ENCODE measurements at regions not wholly inside any gene's neighbourhood (a gene's known extent, or its start where the extent isn't known, plus 50 kb on each side); places are given as distances from the start of the nearest gene placed in this dataset.
"Not testable (repeated sequence)": the region's sequence is repeated elsewhere in the genome, so short reads cannot be mapped to it uniquely, and the experiment has no call there.

DNA sequence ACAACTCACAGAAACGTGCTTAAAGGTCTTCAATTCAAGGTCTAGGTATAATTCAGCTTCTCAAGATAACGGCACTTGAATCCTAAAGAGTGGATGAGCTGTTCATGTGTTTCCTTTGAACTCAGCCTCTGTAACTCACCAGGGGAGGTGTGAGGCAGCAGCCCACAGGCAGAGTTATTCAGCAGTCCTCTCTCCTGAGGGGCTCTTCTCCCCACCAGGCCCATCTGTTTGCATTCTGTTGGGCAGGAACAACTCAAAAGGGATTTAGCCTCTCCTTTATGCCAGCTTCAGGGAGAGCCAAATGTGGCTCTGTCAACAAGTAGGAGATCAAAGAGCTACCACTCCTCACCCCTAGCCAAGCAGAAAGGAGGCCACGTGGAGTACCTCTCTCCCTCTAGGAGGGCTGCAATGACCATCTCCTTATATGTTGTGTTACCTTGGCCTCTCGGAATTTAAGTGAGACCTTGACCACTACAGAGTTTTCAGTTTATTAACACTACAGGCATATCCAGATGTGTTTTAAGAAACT is 151.2 kb downstream of the SPATA18 start:
- Histone ChIP-seq H3K27ac (no peak overlapping the region), H3K9me3 (no peaks in the 10 kb centered on the region), H3K36me3 (no peaks in the 10 kb centered on the region), H3K27me3 (no peaks in the 10 kb centered on the region), H3K4me3 (no peak overlapping the region), H3K4me1 (peaks cover 0 to 17% (median 0%) of the 10 kb centered on the region in 3 donors)
- TF ChIP-seq POLR2A (IDR thresholded peaks at IDR 0.05) (no peak), POLR2AphosphoS5 (IDR thresholded peaks at IDR 0.05) (no peak), EP300 (IDR thresholded peaks at IDR 0.05) (no peak)
- TF ChIP-seq, protein P1, sequence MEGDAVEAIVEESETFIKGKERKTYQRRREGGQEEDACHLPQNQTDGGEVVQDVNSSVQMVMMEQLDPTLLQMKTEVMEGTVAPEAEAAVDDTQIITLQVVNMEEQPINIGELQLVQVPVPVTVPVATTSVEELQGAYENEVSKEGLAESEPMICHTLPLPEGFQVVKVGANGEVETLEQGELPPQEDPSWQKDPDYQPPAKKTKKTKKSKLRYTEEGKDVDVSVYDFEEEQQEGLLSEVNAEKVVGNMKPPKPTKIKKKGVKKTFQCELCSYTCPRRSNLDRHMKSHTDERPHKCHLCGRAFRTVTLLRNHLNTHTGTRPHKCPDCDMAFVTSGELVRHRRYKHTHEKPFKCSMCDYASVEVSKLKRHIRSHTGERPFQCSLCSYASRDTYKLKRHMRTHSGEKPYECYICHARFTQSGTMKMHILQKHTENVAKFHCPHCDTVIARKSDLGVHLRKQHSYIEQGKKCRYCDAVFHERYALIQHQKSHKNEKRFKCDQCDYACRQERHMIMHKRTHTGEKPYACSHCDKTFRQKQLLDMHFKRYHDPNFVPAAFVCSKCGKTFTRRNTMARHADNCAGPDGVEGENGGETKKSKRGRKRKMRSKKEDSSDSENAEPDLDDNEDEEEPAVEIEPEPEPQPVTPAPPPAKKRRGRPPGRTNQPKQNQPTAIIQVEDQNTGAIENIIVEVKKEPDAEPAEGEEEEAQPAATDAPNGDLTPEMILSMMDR (IDR thresholded peaks at IDR 0.05) = no peak
- WGBS, 2 donors (ENCODE audit: low coverage in 1 of 2) = 58 to 81% methylated on average over 3 of the region's 4 CpGs
- no peak for ATAC-seq

DNA sequence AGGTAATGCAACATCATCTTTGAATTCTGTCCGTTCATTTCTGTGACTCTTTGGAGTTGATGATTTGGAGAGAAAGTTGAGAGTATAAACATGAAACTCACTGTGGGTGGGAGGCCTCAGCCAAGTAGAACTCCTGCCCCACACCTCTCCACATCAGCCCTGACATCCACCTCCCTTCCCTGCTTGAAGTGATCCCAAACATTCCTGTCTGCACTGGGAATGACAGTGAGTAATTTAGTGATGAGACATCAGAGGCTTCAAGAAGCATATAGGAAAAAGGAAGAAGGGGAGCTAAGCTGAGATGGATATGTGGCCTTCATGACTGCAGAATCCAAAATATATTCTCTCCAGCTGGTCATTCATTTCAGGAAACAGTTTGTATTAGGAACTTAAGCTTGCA is 151.8 kb downstream of the SPATA18 start:
- Histone ChIP-seq H3K36me3 (no peaks in the 10 kb centered on the region), H3K27me3 (no peaks in the 10 kb centered on the region), H3K4me3 (no peak overlapping the region), H3K4me1 (peaks cover 0 to 11% (median 0%) of the 10 kb centered on the region in 3 donors), H3K27ac (no peak overlapping the region), H3K9me3 (no peaks in the 10 kb centered on the region)
- TF ChIP-seq POLR2A (IDR thresholded peaks at IDR 0.05) (no peak), POLR2AphosphoS5 (IDR thresholded peaks at IDR 0.05) (no peak), EP300 (IDR thresholded peaks at IDR 0.05) (no peak)
- TF ChIP-seq, protein P1 (IDR thresholded peaks at IDR 0.05) = no peak
- no peak for ATAC-seq
- WGBS, 2 donors (ENCODE audit: low coverage in 1 of 2) = 38 to 80% methylated on average over 1 of the region's 1 CpG

DNA sequence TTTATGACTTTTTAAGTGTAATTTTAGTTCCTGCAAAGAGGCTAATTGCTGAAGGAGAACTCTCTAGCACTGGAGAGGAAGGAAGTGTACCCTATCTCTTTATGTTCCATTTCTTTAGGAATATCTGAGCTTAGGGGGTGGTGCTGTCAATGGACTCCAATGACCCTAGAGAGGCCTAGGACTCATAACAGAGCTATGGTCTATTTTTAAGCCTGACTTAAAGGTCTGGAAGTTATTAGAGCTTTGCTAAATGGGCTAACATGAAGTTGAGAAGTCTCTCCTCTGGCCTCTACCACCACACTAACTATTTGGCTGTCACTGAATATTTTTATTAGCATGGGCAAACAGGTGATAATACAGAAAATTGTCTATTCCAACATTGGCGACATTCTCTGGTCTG is 152.2 kb downstream of the SPATA18 start:
- H3K27me3 ChIP-seq = no peaks in the 10 kb centered on the region
- TF ChIP-seq POLR2AphosphoS5 (IDR thresholded peaks at IDR 0.05) = no peak
- TF ChIP-seq, protein P1 (IDR thresholded peaks at IDR 0.05) = no peak
- TF ChIP-seq EP300 (IDR thresholded peaks at IDR 0.05) = no peak
- no peak for TF ChIP-seq POLR2A (IDR thresholded peaks at IDR 0.05)
- no peaks in the 10 kb centered on the region for H3K9me3 ChIP-seq
- 80 to 92% methylated on average over 1 of the region's 1 CpG for WGBS, 2 donors (ENCODE audit: low coverage in 1 of 2)
- H3K36me3 ChIP-seq = no peaks in the 10 kb centered on the region
- H3K4me1 ChIP-seq = peaks cover 0 to 6% (median 0%) of the 10 kb centered on the region in 3 donors
- no peak for ATAC-seq
- no peak overlapping the region for H3K4me3 ChIP-seq
- H3K27ac ChIP-seq = no peak overlapping the region

DNA sequence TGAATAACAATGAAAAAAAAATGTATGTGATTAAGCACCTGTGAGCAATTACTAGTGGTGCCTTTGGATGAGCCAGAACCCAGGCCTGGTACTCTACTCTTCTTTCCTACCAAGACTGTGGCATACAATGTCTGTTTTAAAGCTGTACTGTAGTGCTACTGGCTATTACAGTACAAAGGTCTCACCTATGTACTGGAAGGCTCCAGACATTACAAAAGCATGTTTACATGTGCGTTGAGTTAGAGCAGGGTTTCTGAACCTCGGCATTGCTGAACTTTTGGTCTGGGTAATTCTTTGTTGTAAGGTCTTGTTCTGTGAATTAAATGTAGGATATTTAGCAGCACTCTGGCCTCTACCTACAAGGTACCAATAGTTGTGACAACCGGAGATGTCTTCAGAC is 153.8 kb downstream of the SPATA18 start:
- no peak overlapping the region for H3K4me3 ChIP-seq
- peaks cover 0 to 4% (median 0%) of the 10 kb centered on the region in 3 donors for H3K4me1 ChIP-seq
- no peaks in the 10 kb centered on the region for H3K36me3 ChIP-seq
- ATAC-seq = no peak
- H3K27me3 ChIP-seq = no peaks in the 10 kb centered on the region
- no peak for TF ChIP-seq POLR2A (IDR thresholded peaks at IDR 0.05)
- TF ChIP-seq EP300 (IDR thresholded peaks at IDR 0.05) = no peak
- no peak for TF ChIP-seq POLR2AphosphoS5 (IDR thresholded peaks at IDR 0.05)
- TF ChIP-seq, protein P1 (IDR thresholded peaks at IDR 0.05) = no peak
- 76 to 97% methylated on average over 2 to 3 of the region's 3 CpGs for WGBS, 2 donors (ENCODE audit: low coverage in 1 of 2)
- no peak overlapping the region for H3K27ac ChIP-seq
- H3K9me3 ChIP-seq = no peaks in the 10 kb centered on the region

DNA sequence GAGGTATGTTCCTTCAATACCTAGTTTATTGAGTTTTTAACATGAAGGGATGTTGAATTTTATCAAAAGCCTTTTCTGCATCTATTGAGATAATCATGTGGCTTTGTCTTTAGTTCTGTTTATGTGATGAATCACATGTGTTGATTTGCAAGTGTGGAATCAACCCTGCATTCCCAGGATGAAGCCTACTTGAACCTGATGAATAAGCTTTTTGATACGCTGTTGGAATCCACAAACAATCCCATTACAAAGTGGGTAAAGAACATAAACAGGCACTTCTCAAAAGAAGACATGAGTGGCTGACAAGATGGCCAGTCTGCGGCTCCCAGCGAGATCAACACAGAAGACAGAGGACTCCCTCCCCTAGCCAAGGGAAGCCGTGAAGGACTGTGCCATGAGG is 156.0 kb downstream of the SPATA18 start:
- ATAC-seq, H3K9me3 ChIP-seq, H3K36me3 ChIP-seq, H3K4me3 ChIP-seq, H3K4me1 ChIP-seq, H3K27ac ChIP-seq, H3K27me3 ChIP-seq: not testable (repeated sequence)
- WGBS, 2 donors (ENCODE audit: low coverage in 1 of 2) = 88 to 100% methylated on average over 1 to 4 of the region's 4 CpGs
